DMS114 treated with DMSO at 0.1 percent for 48 hours (cell line): ENCODE measurements at regions not wholly inside any gene's neighbourhood (a gene's known extent, or its start where the extent isn't known, plus 50 kb on each side); places are given as distances from the start of the nearest gene placed in this dataset.

Experiments
- DNase-seq: peaks from one replicate; lab custom pipeline; 2025; ENCODE audit not compliant: unreplicated experiment; lab: John Stamatoyannopoulos, UW

DNA sequence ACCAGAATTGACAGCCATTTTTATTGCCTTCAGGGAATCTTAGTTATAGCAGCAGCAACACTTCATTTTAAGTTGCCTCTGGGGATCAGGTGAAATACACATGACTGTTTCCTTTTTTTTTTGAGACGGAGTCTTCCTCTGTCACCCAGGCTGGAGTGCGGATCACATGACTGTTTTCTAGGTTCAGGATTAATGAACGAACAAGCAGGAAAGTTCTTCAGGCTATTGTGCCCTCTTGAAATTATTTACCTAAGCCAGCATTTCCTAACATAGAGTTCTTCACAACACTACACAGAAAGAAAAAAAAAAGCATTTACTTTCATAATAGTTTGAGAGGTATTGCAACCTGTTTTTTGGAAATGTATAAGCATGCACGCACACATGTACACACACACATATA is 2032.8 kb downstream of the PCDH7 start:
- no peak for DNase-seq

DNA sequence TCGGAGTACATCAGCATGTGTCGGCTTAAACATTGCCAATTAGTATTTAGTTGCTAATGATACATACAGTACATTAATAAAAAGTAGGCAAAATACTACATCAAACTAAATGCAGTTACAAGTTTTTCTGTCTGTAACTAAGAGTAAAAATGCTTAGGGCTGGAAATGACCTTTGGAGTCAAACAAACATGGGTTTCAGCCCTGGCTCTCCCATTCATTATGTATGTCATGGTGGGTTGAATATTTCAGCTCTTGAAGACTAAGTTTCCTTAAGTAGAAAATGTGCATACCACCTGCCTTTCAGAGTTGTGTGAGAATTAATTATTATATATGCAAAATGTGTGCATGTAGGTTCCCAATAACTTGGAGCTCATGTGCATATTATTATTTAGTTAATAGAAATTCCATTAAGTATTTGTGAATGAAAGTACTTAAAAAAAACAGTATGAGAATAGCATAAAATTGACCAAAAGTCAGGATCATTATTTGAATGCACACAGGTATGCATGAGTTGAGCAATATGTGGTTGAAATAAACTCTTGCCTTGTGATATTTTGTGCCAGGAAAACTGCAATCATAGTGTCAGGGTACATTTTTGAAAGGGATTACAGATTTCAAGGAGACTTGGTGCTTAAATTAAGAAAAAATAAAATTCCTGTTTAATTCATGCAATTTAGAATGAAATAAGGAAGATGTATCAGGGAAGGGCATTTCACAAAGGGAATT is 2048.7 kb downstream of the PCDH7 start:
- DNase-seq = no peak

DNA sequence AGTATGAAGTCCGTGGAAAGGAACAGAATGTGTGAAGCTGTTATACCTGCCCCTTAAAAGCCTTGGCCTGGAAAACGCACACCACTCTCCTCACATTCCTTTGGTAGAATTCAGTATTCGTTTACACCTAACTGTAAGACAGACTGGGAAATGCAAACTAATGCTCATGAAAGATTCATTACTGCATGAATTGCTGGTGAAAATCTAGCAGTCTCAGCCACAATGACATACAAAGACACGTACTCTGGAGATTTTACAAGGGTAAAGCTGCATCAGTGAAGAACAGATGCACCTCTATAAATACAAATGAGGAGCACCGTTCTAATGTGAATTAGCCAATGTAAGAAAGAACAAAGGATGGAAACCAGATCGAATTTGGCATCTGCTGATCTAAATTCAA is 2051.3 kb downstream of the PCDH7 start:
- DNase-seq = no peak

DNA sequence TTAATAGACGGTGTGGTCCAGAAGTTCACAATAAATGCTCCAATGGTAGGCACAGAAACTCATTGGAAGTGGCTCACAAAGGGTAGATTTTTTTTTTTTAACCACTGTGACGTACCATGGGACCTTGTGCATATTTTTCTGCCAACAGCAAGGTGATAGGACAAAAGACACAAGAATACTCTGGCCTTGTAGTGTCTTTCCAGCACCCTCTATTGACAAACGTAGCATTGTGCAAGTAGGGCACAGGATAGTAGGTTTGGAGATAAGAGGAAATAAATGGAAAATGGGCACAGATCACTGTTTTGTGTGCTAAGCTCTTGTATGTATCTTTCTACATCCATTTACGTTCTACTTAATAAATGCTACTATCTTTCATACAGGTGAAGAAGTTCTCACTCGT is 2054.9 kb downstream of the PCDH7 start:
- DNase-seq = no peak

DNA sequence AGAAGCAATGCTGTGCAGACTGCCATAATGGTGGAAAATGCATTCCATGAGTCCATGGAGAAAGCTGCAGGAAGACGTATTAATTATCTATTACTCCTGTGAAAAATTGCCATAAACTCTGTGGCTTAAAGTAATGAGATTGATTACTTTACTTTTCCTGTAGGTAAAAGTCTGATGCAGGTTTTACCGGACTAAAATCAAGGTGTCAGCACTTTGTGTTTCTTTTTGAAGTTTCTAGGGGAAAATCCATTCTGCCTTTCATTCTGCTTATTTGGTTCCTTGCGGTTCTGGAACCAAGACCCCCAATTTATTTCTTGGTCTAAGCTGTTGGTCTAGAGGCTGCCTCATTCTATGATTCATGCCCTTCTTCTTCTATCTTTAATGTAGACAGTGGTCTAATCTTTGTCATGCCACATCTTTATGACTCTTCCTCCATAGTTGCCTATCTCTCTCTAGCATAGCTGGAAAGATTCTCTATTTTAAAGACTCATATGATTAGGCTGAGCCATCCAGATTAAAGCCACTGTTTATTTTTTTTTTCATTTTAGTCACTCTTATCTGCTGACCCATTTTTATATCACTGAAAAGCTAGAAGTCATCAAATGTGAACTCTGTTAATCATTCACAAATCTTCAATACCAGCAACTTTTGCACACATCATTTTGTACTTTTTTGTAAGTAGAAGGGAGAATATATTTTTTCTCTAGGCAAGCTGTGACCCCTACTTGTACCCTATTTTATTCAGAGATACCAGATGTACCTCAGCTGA is 2056.4 kb downstream of the PCDH7 start:
- no peak for DNase-seq

DNA sequence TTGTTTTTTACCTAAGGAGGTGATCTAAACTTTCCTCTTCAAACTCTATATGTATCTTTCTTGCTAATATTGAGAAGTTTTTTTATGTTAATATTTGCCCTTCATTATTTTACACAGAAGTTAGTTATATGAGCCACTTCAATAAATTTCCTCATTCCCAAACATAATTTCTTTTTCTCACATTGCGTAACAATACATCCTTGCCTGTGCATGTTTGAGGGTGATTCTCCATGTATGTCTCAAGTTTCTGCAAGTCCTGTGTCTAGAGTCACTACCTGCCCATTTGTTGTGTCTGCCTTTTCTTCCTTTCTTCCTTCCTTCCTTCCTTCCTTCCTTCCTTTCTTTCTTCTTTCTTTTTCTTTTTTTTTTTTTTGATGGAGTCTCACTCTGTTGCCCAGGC is 2057.9 kb downstream of the PCDH7 start:
- no peak for DNase-seq

DNA sequence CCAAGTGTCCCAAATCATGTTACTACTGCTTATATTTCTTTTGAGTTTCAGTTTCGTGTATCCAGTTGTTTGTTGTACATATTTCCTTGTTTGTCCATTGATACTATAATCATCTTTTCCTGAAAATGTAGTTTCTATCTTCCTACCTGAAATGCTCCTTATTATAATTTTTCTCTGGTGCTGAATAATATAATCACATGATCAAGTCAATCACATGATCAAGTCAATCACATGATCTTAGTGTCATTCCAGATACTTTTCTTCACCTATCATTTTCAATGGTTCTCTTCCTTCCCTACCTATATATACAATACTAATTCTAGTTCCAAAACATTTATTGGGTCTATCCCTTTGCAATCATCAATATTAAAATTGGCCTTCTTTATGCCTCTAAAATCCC is 2058.8 kb downstream of the PCDH7 start:
- no peak for DNase-seq

DNA sequence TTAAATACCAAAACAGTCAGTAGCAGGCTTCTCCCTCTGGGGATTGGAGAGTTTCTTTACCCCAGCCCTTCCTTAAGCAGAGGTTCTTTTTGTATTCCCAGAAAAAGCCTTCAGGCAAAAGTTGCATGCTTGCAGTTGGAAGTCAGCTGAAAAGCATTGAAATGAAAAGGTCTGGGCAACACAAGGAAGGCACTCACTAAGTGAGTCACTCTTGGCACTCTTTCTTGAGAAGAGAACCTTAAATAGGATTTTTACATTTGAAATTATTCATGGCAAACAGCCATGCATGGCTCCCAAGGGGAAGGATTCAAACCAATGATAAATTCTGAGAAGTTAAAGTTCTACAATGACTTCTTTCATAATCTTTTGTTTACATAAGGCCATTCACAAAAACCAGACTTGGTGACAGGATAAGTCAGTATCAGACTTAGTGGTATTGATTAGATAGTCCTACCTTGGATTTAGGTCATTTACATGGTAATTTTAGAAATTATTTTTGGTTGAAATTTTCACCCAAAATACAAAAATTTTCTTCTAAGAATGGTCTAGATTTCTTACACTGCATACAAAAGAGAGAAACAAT is 2068.9 kb downstream of the PCDH7 start:
- no peak for DNase-seq

DNA sequence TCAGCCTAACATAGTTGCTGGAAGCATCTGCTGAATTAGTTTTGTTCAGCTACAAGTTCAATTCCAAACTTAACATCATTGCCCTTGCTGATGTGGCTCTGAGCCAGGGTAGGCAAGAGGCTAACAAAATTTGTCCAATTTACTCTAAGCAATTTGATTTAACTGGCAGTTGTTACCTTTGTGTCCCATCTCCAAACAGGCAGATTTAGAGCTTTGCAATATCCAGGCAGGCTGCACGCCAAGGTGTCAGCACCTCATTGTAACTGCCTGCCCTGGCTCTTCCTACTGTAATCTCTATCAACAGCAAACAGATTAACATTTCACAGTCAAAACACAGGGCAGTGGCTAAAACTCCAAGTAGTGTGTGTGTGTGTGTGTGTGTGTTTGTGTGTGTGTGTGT is 2070.6 kb downstream of the PCDH7 start:
- DNase-seq = no peak

DNA sequence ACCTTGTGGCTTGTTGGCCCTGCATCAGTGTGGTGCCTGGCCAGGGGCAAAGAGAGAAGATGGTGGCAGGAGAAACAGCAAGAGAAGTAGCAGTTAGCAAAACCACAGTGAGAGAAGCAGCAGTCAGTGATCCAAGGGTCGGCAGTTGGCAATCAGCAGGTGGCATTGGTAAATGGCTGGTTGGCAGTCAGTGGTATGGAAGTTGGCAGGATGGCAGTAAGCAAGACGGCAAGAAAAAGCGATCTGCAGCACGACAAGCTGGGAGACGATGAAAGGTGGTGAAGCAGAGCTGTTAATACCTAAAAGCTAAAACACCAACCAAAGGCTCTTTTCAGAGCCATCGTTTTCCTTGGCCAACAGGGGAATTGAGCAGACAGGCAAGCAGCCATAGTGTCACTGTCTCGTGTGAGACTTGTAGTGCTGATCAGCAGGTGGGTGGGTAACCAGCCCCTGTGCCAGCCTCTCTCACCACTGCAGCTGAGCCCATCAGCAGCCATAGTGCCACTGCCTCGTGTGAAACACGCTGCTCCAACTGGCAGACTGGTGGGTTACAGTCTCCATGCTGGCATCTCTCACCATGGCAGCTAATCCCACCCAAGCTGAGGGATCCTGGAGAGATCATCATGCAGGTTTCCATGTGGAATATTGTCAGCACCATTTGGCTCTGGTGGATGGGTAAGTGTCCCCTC is 2078.4 kb downstream of the PCDH7 start:
- no peak for DNase-seq

DNA sequence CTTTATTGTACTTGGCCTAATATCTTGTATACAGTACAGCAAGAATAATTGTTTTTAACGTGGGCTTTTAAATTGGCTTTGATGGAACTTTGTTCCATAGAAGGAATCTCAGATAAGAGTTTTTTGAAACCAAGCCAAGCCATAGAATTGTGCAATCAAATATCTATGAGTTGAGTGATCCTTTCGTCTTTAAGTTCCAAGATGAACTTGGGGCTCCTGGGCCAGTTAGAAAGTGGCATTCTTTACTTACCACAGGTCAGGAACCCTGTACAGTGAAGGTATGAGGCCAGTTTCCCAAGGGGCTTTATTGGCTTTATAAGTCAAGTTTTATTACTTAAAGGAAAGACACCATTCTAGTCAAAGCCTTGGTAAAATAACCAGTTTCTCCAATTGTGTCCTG is 2104.2 kb downstream of the PCDH7 start:
- no peak for DNase-seq

DNA sequence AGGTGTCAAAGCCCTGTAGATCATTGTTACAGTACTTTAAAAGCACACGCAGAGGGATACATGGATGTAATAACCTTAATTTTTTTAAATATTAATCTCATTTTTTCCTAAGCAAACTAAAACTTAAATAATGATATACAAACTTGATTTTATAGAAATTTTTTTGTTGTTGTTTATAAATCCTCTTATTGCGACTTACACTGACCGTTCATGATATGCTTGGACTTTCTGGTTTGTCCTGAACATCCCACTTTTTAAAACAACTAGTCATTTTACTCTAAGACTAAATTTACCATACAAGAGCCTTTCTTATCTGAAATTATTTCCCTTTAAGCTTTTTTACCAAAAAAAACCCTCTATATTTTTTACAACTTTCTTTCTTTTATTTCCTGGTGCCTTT is 2106.0 kb downstream of the PCDH7 start:
- DNase-seq = no peak

DNA sequence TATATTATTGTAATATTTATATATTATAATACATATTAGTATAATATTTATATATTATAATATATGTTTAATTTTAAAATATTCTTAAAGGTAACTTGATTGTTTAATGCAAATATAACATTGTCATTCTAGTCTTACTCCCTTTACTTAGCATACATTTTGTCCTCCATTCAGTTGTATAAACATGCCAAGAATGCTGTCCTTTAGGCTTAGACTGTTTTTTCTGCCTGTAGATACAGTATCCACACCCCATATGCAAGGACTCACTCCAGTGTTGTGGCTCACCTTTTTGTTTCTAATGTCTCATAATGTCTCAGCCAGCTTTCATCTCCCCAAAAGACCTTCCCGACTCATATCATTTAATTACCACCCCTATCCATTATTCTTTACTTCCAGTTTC is 2110.0 kb downstream of the PCDH7 start:
- no peak for DNase-seq

DNA sequence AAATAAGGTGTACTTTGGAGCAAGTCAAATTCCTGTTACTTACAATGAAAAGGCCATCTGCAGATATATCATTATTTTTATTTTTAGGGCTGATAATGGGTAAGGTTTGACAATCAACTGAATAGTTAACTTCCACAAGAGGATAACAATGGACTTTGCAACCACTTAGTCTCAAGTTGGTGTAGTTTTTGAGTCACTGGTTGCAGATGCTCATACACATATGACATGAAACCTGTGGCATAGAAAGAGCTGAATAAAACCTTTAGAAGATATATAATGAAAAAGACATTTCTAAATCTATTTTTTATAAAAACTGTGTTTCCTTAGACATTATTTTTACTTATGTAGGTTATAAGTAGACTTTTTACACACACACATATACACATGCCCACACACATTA is 2110.9 kb downstream of the PCDH7 start:
- DNase-seq = no peak

DNA sequence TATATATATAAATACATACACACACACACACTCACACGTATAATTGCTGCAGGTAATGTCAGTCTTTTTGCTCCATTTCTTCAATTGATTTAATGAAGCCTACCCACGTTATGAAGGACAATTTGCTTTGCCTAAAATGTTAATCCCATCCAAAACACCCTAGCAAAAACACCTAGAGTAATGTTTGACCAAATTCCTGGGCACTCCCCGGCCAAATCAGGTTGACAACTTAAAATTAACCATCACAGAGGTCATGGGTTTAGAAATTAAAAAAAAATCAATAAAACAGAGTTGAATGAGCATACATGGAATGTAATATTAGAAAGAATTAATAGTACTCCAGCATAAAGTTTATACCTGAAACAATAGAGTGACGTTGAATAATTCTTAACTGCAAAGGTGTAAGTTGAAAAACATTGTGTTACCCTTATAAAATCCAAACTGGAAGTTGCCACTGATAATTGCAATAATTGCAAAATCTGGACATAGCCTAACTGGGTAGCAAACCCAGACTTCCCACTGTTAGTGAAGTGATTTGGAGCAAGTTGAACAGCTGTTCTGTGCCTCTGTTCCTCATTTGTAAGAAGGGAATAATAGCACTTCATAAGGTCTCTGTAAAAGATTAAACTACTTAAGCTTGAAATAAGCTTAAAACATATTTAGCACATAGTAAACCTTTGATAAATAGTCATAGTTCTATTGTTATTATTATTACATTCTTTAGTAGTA is 2120.5 kb downstream of the PCDH7 start:
- DNase-seq = no peak

DNA sequence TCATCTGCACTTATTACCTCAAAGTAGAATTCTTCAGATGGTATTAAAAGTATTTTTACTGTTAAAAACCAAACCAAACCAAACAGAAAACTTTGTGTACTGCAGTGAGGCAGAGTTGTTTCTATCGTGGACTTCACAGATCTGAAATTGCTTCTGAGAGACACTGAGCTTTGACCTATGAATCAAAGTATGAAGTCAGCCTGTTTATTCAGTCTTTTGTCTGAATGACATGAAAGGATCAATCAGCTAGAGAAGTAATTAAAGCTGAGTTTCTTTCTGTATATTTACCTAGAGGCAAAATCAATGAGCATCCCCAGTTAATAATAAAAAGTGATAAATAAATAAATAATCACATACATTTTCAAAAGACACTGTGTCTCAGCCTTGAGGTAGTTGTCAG is 2121.0 kb downstream of the PCDH7 start:
- DNase-seq = no peak

DNA sequence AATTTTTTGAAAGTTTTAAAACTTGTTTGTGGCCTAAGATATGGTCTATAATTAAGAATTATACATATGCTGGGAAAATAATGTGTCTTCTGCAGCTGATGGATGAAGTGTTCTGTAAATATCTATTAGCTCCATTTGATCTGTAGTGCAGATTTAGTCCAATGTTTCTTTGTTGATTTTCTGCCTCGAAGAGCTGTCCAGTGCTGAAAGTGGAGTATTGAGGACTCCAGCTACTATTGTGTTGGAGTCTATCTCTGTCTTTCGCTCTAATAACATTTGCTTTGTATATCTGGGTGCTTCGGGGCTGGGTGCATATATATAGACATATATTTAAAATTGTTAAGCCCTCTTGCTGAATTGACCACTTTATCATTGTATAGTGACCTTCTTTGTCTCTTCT is 2127.3 kb downstream of the PCDH7 start:
- no peak for DNase-seq

DNA sequence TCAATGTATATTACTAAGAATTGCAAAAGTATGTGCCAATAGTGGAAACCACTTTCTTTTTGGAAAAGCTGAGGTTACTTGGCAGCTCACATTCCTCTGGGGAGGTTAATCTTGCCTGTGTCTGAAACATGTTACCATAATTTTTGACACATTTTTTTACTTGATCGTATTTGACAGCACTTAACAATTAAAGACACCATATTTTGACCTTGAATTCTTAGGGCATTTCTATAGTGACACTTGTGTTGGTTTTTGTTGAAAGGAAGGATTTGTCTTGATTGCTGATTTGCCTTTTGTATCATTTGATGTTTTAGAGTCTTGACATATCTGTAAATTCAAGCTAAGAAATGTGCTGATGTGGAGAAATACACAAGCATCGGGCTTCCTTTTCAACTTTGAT is 2135.5 kb downstream of the PCDH7 start:
- DNase-seq = no peak

DNA sequence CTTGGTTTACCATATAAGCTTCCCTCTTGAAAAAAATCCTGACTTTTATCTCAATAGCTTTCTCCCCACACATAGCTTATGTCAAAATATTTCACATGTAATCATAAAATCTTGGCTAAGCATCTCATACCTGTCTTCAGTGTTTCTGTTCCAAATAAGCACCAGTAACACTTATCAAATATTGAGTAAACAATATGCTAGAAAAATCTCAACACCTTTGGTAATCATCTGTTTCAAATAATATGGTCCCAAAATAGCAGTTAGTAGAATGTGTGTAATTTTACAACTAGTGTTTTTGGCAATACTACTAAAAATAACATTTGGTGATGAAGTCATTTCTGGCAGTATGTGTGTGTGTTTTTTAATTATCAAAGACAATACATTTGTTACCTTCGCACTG is 2138.2 kb downstream of the PCDH7 start:
- no peak for DNase-seq

DNA sequence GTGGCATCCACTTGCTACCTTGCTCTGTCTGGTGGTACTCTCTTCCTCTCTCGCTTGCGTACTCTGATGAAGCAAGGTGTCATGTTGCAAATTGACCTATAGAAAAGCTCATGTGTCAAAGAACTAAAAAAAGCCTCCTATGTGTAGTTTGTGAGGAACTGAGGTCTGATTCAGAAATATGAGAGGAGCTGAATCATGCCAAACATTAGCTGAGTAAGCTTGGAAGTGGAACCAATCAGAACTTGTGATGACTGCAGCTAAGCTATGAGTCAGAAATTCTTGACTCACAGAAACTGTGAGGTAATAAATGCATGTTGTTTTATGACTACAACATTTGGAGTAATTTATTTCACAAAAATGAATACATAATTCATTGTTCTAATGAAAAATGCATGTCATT is 2138.8 kb downstream of the PCDH7 start:
- no peak for DNase-seq

DNA sequence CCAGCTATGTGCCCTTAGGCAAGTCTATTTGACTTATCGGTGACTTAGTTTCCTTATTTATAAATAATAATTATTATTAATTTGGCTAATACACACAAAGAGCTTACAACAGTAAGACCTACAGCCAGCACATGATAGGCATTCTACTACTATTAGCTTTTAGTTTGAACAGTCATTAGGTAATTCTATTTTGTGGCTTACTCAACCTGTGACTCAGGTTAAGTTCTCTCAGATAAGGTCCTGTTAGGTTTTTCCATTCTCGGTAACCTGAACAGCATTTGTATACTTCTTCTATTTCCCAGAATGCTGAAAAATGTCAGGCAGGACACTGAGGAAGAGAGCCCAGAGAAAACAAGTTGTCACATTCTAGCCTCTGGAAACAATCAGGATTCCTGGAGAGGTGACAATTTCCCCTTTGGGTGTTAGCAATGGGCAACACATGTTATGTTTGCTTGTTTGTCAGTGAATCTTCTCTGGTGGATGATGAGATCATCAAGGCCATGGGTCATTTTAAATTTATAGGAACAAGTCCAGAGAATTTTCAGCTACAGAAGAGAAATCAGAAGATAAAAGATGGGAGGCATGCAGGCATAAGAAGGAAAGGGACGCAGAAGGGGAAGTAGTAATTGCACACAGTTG is 2144.7 kb downstream of the PCDH7 start:
- no peak for DNase-seq
